CD4-positive, alpha-beta T cell (primary cell): ENCODE measurements at regions not wholly inside any gene's neighbourhood (a gene's known extent, or its start where the extent isn't known, plus 50 kb on each side); places are given as distances from the start of the nearest gene placed in this dataset.
"Not testable (repeated sequence)": the region's sequence is repeated elsewhere in the genome, so short reads cannot be mapped to it uniquely, and the experiment has no call there.

Experiments used
- ATAC-seq: fragments of 200-7000 bp; cut with Tn5 transposase; one replicate; pipeline ENCODE4 v1.10.0; 2022; ENCODE audit warnings: mild to moderate bottlenecking; ENCODE audit not compliant: poor library complexity
- CTCF ChIA-PET: fragments of 350-600 bp; sonication (Branson Sonifier 250); formaldehyde crosslinking; loops from one replicate; lab custom pipeline; 2021; ENCODE audit warnings: antibody characterized with exemption, inconsistent platforms; lab: Charles Lee
- POLR2A ChIA-PET: fragments of 350-600 bp; sonication (Branson Sonifier 250); formaldehyde crosslinking; loops from one replicate; lab custom pipeline; 2021; ENCODE audit warnings: antibody characterized with exemption, inconsistent platforms; lab: Charles Lee
- DNase-seq, 14 experiments: peaks; one replicate each; pipeline ENCODE4 v3.0.0-alpha.2; 2013 to 2020; ENCODE audit warnings: mixed read lengths in 2 of 14
- H3K27ac ChIP-seq, 2 donors: one replicate each; pipeline versions ENCODE4 v1.5.1 to v1.7.0; 2013; ENCODE audit warnings: low read length in 2 of 2, low read depth in 1 of 2, mild to moderate bottlenecking in 1 of 2
- H3K27me3 ChIP-seq, 2 experiments: 1 replicate in 1 of 2; 2 replicates in 1 of 2; pipeline versions ENCODE4 v1.6.1 to v1.7.0; 2013; ENCODE audit warnings: low read length in 2 of 2, control low read depth in 1 of 2, mild to moderate bottlenecking in 1 of 2, moderate library complexity in 1 of 2; ENCODE audit not compliant: insufficient read depth in 2 of 2, control insufficient read depth in 1 of 2
- H3K36me3 ChIP-seq: one replicate; pipeline ENCODE4 v1.6.1; 2013; ENCODE audit warnings: low read length, control low read depth; ENCODE audit not compliant: insufficient read depth
- H3K4me1 ChIP-seq: one replicate; pipeline ENCODE4 v1.6.1; 2013; ENCODE audit warnings: low read length, control low read depth; ENCODE audit not compliant: insufficient read depth
- H3K4me3 ChIP-seq: one replicate; pipeline ENCODE4 v1.5.1; 2013; ENCODE audit warnings: mild to moderate bottlenecking, low read length, moderate library complexity
- H3K9me3 ChIP-seq, 2 experiments: 1 replicate in 1 of 2; 2 replicates in 1 of 2; pipeline versions ENCODE4 v1.6.1 to v1.7.0; 2013; ENCODE audit warnings: low read length in 2 of 2, mild to moderate bottlenecking in 2 of 2, control low read depth in 1 of 2, moderate library complexity in 1 of 2; ENCODE audit not compliant: control insufficient read depth in 1 of 2, insufficient read depth in 1 of 2
- H3K27ac Mint-ChIP-seq: one replicate; pipeline ENCODE4 v1.8.0; 2020; ENCODE audit warnings: mixed read lengths
- H3K27me3 Mint-ChIP-seq: one replicate; pipeline ENCODE4 v1.8.0; 2021; ENCODE audit warnings: mixed read lengths
- H3K36me3 Mint-ChIP-seq: one replicate; pipeline ENCODE4 v1.8.0; 2021; ENCODE audit warnings: low read depth, mixed read lengths
- H3K4me1 Mint-ChIP-seq: one replicate; pipeline ENCODE4 v1.8.0; 2021; ENCODE audit warnings: low read depth, mixed read lengths
- H3K4me3 Mint-ChIP-seq: one replicate; pipeline ENCODE4 v1.8.0; 2020; ENCODE audit warnings: mild to moderate bottlenecking, mixed read lengths
- H3K9me3 Mint-ChIP-seq: one replicate; pipeline ENCODE4 v1.8.0; 2020; ENCODE audit warnings: mixed read lengths
- intact Hi-C, 2 experiments: fragments of 100-400 bp; cut with DNase I in 1 of 2; cut with micrococcal nuclease in 1 of 2; formaldehyde crosslinking; loops; one replicate each; pipeline versions ENCODE4 v1.15.1 to v1.9.0; 2023 to 2025; cut with DNase I, micrococcal nuclease

DNA sequence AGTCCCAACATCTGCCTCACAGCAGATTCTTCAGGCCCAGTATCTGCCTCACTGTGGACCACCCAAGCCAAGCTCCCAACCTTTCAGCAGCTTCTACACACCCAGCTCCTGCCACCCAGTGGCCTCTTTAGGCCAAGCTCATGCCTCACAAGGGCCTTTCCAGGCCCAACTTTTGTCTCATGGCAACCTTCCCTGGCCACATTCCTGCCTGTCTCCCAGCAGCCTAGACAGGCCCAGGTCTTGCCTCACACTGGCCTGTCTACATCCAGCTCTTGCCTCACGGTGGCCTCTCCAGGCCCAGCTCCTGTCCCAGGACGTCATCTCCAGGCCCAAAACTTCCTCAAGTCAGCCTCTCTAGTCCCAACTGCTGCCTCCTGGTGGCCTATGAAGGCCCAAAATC lies 65.0 kb downstream of the CCDC201 start:
- H3K27ac Mint-ChIP-seq, H3K27me3 ChIP-seq, H3K9me3 ChIP-seq, intact Hi-C loops, H3K27ac ChIP-seq, H3K4me3 Mint-ChIP-seq, POLR2A ChIA-PET, H3K27me3 Mint-ChIP-seq, ATAC-seq, CTCF ChIA-PET, H3K9me3 Mint-ChIP-seq, H3K4me1 ChIP-seq, DNase-seq, H3K4me3 ChIP-seq, H3K4me1 Mint-ChIP-seq, H3K36me3 Mint-ChIP-seq, H3K36me3 ChIP-seq: not testable (repeated sequence)

DNA sequence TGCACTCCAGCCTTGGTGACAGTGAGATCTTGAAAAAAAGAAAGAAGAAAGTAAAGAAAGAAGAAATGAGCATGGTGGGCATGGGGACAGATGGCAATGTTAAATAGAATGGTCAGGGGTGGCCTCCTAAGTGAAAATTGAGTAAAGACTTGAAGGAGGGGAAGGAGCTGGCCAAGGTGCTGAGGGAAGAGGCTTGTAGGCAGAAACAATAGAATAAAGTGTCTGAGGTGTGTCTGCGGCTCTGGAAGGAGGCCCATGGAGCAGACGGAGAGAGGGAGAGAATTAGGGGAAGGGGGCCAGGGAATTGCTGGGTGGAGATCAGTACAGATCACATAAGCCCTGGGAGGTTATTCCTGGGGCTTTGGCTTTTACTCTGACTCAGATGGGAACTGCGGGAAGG lies 70.7 kb downstream of the CCDC201 start:
- DNase-seq, H3K27ac ChIP-seq, H3K9me3 Mint-ChIP-seq, H3K4me1 ChIP-seq, intact Hi-C loops, H3K36me3 ChIP-seq, H3K27ac Mint-ChIP-seq, CTCF ChIA-PET, H3K4me3 Mint-ChIP-seq, POLR2A ChIA-PET, H3K36me3 Mint-ChIP-seq, H3K4me3 ChIP-seq, H3K27me3 Mint-ChIP-seq, H3K27me3 ChIP-seq, ATAC-seq, H3K4me1 Mint-ChIP-seq, H3K9me3 ChIP-seq: not testable (repeated sequence)

DNA sequence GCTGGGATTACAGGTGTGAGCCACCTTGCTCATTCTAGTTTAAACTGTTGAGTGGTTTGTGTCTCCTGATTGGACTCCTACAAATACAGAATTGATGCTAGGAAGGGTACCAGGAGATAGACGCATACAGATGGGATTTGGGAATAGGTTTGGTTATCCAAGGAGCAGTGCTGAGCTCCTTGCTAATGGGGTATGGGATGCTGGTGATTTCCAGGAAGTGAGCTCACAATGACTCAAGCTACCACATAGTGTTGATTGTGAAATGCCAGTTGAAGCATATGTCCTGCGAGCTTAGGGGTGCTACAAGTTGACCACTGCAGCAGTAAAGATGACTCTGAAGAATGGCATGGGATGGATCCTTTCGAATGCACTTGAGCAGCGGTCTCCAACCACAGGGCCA lies 75.6 kb downstream of the CCDC201 start:
- H3K36me3 Mint-ChIP-seq, H3K27me3 ChIP-seq, H3K27ac Mint-ChIP-seq, H3K36me3 ChIP-seq, H3K27ac ChIP-seq, CTCF ChIA-PET, H3K4me3 Mint-ChIP-seq, DNase-seq, intact Hi-C loops, H3K4me1 ChIP-seq, H3K9me3 Mint-ChIP-seq, H3K4me1 Mint-ChIP-seq, H3K9me3 ChIP-seq, H3K27me3 Mint-ChIP-seq, POLR2A ChIA-PET, ATAC-seq, H3K4me3 ChIP-seq: not testable (repeated sequence)

DNA sequence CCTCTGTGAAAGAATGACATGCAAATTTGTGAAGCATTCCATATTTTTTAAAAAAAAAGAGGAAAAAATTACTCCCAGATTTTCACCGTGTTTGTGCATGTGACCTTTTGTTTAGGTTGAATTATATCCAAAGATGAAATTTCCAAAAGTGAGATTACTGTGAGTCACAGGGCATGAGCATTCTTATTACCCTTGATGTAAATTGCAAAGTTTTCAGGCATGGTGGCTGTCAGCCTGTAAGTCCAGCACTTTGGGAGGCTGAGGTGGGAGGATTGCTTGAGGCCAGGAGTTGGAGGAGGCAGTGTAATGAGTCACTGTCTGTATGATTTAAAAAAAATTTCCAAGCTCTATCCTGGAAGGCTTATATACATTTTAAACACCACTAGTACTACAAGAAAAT lies 83.2 kb downstream of the CCDC201 start:
- H3K4me3 ChIP-seq, H3K27ac ChIP-seq, H3K9me3 Mint-ChIP-seq, H3K27me3 Mint-ChIP-seq, H3K27ac Mint-ChIP-seq, H3K36me3 ChIP-seq, H3K4me3 Mint-ChIP-seq, H3K27me3 ChIP-seq, H3K9me3 ChIP-seq, H3K36me3 Mint-ChIP-seq, intact Hi-C loops, H3K4me1 Mint-ChIP-seq, ATAC-seq, H3K4me1 ChIP-seq, POLR2A ChIA-PET, DNase-seq: not testable (repeated sequence)
- CTCF ChIA-PET = interaction anchor here (0.7 kb wide), 1 partner anchor 90 kb away, joined by 3 read pairs; no protein-coding TSS in a partner anchor

DNA sequence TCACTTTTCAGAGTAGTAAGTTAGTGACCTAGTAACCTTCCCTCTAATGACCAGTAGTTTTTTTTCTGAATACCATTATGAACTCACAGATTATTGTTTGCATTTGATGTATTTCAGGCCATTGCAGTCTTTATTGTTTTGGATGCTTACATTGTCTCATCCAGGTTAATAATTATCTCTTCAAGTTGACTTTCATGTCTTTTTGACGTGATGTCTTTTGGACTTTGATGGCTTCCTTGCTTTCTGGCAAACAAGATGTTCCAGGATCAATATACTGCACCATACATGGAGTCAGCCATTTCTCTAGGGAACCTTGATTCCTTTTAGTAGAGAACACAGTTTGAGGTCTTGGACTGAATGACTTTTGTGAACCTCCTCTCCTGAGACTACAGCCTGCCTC lies 87.2 kb downstream of the CCDC201 start:
- POLR2A ChIA-PET, H3K27ac Mint-ChIP-seq, H3K4me1 ChIP-seq, H3K27me3 ChIP-seq, H3K4me3 ChIP-seq, DNase-seq, CTCF ChIA-PET, H3K9me3 Mint-ChIP-seq, H3K36me3 ChIP-seq, H3K36me3 Mint-ChIP-seq, H3K4me1 Mint-ChIP-seq, H3K27ac ChIP-seq, intact Hi-C loops, H3K27me3 Mint-ChIP-seq, H3K9me3 ChIP-seq, ATAC-seq, H3K4me3 Mint-ChIP-seq: not testable (repeated sequence)

DNA sequence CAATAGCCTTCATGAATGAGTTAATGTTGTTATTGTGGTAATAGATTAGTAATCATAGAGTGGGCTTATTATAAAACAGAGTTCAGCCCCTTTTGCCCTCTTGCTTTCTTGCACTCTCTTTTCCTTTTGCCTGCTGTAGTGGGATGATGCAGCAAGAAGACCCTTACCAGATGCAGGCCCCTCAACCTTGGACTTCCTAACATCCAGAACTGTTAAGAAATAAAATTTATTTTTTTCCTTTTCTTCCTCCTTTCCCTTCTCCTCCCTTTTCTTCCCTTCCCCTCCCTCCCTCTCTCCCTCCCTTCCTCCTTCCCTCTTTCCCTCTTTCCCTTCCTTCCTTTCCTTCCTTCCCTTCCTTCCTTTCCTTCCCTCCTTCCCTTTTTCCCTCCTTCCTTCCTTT lies 88.1 kb downstream of the CCDC201 start:
- DNase-seq, H3K9me3 Mint-ChIP-seq, H3K9me3 ChIP-seq, H3K4me3 ChIP-seq, CTCF ChIA-PET, H3K27me3 ChIP-seq, ATAC-seq, H3K27me3 Mint-ChIP-seq, H3K4me3 Mint-ChIP-seq, H3K36me3 Mint-ChIP-seq, H3K27ac Mint-ChIP-seq, POLR2A ChIA-PET, H3K4me1 ChIP-seq, H3K27ac ChIP-seq, H3K4me1 Mint-ChIP-seq, intact Hi-C loops, H3K36me3 ChIP-seq: not testable (repeated sequence)
